HCT116 (cell line): ENCODE measurements at regions not wholly inside any gene's neighbourhood (a gene's known extent, or its start where the extent isn't known, plus 50 kb on each side); places are given as distances from the start of the nearest gene placed in this dataset.

Source experiments
- ATAC-seq: fragments of 200-7000 bp; cut with Tn5 transposase; 2 replicates; pipeline ENCODE4 v1.9.1; 2020; ENCODE audit warnings: mild to moderate bottlenecking, moderate library complexity
- BruUV-seq: library from RNA; stranded (reverse); fragments of 400-500 nt; replicated peaks from 2 replicates; lab custom pipeline; 2021; lab: Mats Ljungman, UMichigan
- CTCF ChIA-PET: fragments of 300-600 bp; sonication (Branson Sonifier 250); formaldehyde crosslinking; loops from one replicate; lab custom pipeline; 2021; ENCODE audit warnings: antibody characterized with exemption; lab: Charles Lee
- POLR2A ChIA-PET: fragments of 300-600, 350-600 bp; sonication (Branson Sonifier 250); formaldehyde crosslinking; loops from one replicate; lab custom pipeline; 2021; ENCODE audit warnings: antibody characterized with exemption; lab: Charles Lee
- RAD21 ChIA-PET, 2 experiments: fragments of 300-600 bp; sonication (Branson Sonifier 250); formaldehyde crosslinking; loops; one replicate each; lab custom pipeline; 2023; ENCODE audit warnings: low total read pairs in 2 of 2; ENCODE audit not compliant: uncharacterized antibody in 2 of 2, unreplicated experiment in 2 of 2, low non-redundant PET in 1 of 2; lab: Charles Lee
- DNase-seq: peaks from one replicate; pipeline ENCODE4 v3.0.0-alpha.2; 2010; ENCODE audit warnings: low read depth, low spot score
- H2AFZ ChIP-seq: fragments of 200-600 bp; shearing (Covaris generic), sonication (generic); 2 replicates; pipeline ENCODE4 v1.6.1; 2017; ENCODE audit warnings: low read depth, mixed run types, mixed read lengths, antibody characterized with exemption, low read length; ENCODE audit not compliant: poor library complexity, severe bottlenecking
- H3K27ac ChIP-seq: 2 replicates; pipeline ENCODE4 v1.5.1; 2012; ENCODE audit warnings: low read depth, low read length
- H3K27me3 ChIP-seq: fragments of 200-600 bp; sonication (generic); 2 replicates; pipeline ENCODE4 v1.6.1; 2016; ENCODE audit warnings: mixed run types, low read length, mixed read lengths; ENCODE audit not compliant: insufficient read depth
- H3K36me3 ChIP-seq, 2 experiments: fragments of 200-500 bp in 1 of 2; fragments of 200-600 bp in 1 of 2; sonication (Bioruptor generic) in 1 of 2; sonication (generic) in 1 of 2; 2 replicates each; pipeline versions ENCODE4 v1.5.1 to v1.6.1; 2014 to 2016; ENCODE audit warnings: low read length in 2 of 2, inconsistent platforms in 1 of 2, mixed read lengths in 1 of 2, mixed run types in 1 of 2; ENCODE audit not compliant: insufficient read depth in 2 of 2, control insufficient read depth in 1 of 2
- H3K4me1 ChIP-seq, 2 experiments: fragments of 200-600 bp in 1 of 2; sonication (generic) in 1 of 2; 2 replicates each; pipeline versions ENCODE4 v1.5.1 to v1.6.1; 2012 to 2017; ENCODE audit warnings: low read length in 2 of 2, inconsistent platforms in 1 of 2, mild to moderate bottlenecking in 1 of 2, mixed read lengths in 1 of 2, mixed run types in 1 of 2, moderate library complexity in 1 of 2; ENCODE audit not compliant: insufficient read depth in 2 of 2, control insufficient read depth in 1 of 2
- H3K4me2 ChIP-seq: fragments of 200-600 bp; sonication (generic); 2 replicates; pipeline ENCODE4 v1.6.1; 2017; ENCODE audit warnings: mixed run types, low read length, mixed read lengths
- H3K4me3 ChIP-seq, 2 experiments: fragments of 200-600 bp in 1 of 2; sonication (generic) in 1 of 2; replicated peaks in 1 of 2; 2 replicates each; pipeline ENCODE4 v1.5.1; 2011 to 2016; ENCODE audit warnings: low read length in 2 of 2, control low read depth in 1 of 2, low read depth in 1 of 2, mild to moderate bottlenecking in 1 of 2, mixed read lengths in 1 of 2, mixed run types in 1 of 2
- H3K79me2 ChIP-seq: fragments of 200-600 bp; sonication (generic); 2 replicates; pipeline ENCODE4 v1.6.1; 2017; ENCODE audit warnings: mild to moderate bottlenecking, mixed run types, low read length, moderate library complexity, mixed read lengths; ENCODE audit not compliant: insufficient read depth
- H3K9ac ChIP-seq: fragments of 200-600 bp; sonication (generic); 2 replicates; pipeline ENCODE4 v1.6.1; 2016; ENCODE audit warnings: low read length, mixed read lengths
- H3K9me2 ChIP-seq: fragments of 200-600 bp; sonication (generic), shearing (Covaris generic); 2 replicates; pipeline ENCODE4 v1.6.1; 2017; ENCODE audit warnings: mixed run types, mild to moderate bottlenecking, moderate library complexity; ENCODE audit not compliant: insufficient read depth
- H3K9me3 ChIP-seq, 2 experiments: fragments of 200-500 bp in 1 of 2; fragments of 200-600 bp in 1 of 2; sonication (Bioruptor generic) in 1 of 2; sonication (generic) in 1 of 2; 2 replicates each; pipeline ENCODE4 v1.6.1; 2014 to 2017; ENCODE audit warnings: low read length in 2 of 2, mixed read lengths in 2 of 2, inconsistent platforms in 1 of 2, low read depth in 1 of 2, mild to moderate bottlenecking in 1 of 2, mixed run types in 1 of 2, moderate library complexity in 1 of 2; ENCODE audit not compliant: control insufficient read depth in 1 of 2, insufficient read depth in 1 of 2
- H4K20me1 ChIP-seq: fragments of 200-600 bp; sonication (generic), shearing (Covaris generic); 2 replicates; pipeline ENCODE4 v1.6.1; 2017; ENCODE audit warnings: mixed run types, mild to moderate bottlenecking, moderate library complexity; ENCODE audit not compliant: insufficient read depth
- CBX3 ChIP-seq: IDR thresholded peaks from 2 replicates; pipeline ENCODE4 v1.6.1; 2012; ENCODE audit warnings: low read depth
- EGR1 ChIP-seq: IDR thresholded peaks from 2 replicates; pipeline ENCODE4 v1.6.1; 2012; ENCODE audit warnings: low read depth
- ELF1 ChIP-seq: IDR thresholded peaks from 2 replicates; pipeline ENCODE4 v1.6.1; 2012; ENCODE audit warnings: low read depth, borderline replicate concordance
- EZH2phosphoT487 ChIP-seq: fragments of 200-600 bp; IDR thresholded peaks from 2 replicates; pipeline ENCODE4 v1.6.1; 2018; ENCODE audit warnings: antibody characterized with exemption, borderline replicate concordance
- MAX ChIP-seq: IDR thresholded peaks from 2 replicates; pipeline ENCODE4 v1.6.1; 2012
- POLR2A ChIP-seq: IDR thresholded peaks from 2 replicates; pipeline ENCODE4 v1.7.0; 2011; ENCODE audit warnings: borderline replicate concordance; ENCODE audit not compliant: insufficient read depth, insufficient read length; ENCODE audit errors: extremely low read depth
- POLR2AphosphoS5 ChIP-seq: IDR thresholded peaks from 2 replicates; pipeline ENCODE4 v1.6.1; 2011; ENCODE audit warnings: mild to moderate bottlenecking, low read depth, low read length, moderate library complexity
- RAD21 ChIP-seq: IDR thresholded peaks from 2 replicates; pipeline ENCODE4 v1.6.1; 2012; ENCODE audit warnings: low read depth, mild to moderate bottlenecking
- SIN3A ChIP-seq: IDR thresholded peaks from 2 replicates; pipeline ENCODE4 v1.6.1; 2012; ENCODE audit warnings: low read depth
- SRF ChIP-seq: IDR thresholded peaks from 2 replicates; pipeline ENCODE4 v1.6.1; 2012; ENCODE audit warnings: low read depth
- TCF7L2 ChIP-seq: IDR thresholded peaks from 2 replicates; pipeline ENCODE4 v1.7.0; 2011; ENCODE audit warnings: borderline replicate concordance, inconsistent platforms; ENCODE audit not compliant: insufficient read depth, insufficient read length; ENCODE audit errors: extremely low read depth
- ZBTB33 ChIP-seq: IDR thresholded peaks from 2 replicates; pipeline ENCODE4 v1.6.1; 2011; ENCODE audit warnings: mild to moderate bottlenecking, low read length, moderate library complexity; ENCODE audit not compliant: insufficient replicate concordance; ENCODE audit errors: extremely low read depth
- ZNF274 ChIP-seq: fragments of 200-500 bp; sonication (Bioruptor generic); IDR thresholded peaks from 2 replicates; pipeline ENCODE4 v1.6.1; 2014; ENCODE audit warnings: mild to moderate bottlenecking, low read depth, low read length, inconsistent platforms
- intact Hi-C: fragments of 100-400 bp; cut with micrococcal nuclease; formaldehyde crosslinking; loops from 2 replicates; pipeline ENCODE4 v1.10.0; 2022

- TF ChIP-seq RAD21 = no peak
- TF ChIP-seq POLR2AphosphoS5 = no peak
- TF ChIP-seq SRF = no peak
- TF ChIP-seq SIN3A = no peak
- no peak for TF ChIP-seq POLR2A
- TF ChIP-seq EGR1 = no peak
- TF ChIP-seq ZBTB33 = no peak
Measured at GRCh38 chrX:122817321-122817955, 366.6 kb upstream of the GRIA3 start (continued).

- Histone ChIP-seq H2AFZ (no peak overlapping the region), H3K9me2 (no peaks in the 10 kb centered on the region), H3K79me2 (no peaks in the 10 kb centered on the region), H3K4me2 (no peak overlapping the region), H4K20me1 (no peaks in the 10 kb centered on the region), H3K9ac (no peak overlapping the region), H3K9me3 (no peaks in the 10 kb centered on the region), H3K4me1 (no peaks in the 10 kb centered on the region), H3K27me3 (no peaks in the 10 kb centered on the region), H3K27ac (no peak overlapping the region), H3K4me3 (no peak overlapping the region), H3K36me3 (no peaks in the 10 kb centered on the region)
- CTCF ChIA-PET = no interaction called here
- intact Hi-C loops = no loop called here
- TF ChIP-seq ELF1 (no peak), POLR2A (no peak), CBX3 (no peak), EZH2phosphoT487 (no peak), SIN3A (no peak), ZNF274 (no peak), MAX (no peak), EGR1 (no peak), TCF7L2 (no peak)
- POLR2A ChIA-PET = no interaction called here
- DNase-seq (no peak), ATAC-seq (no peak)
- RAD21 ChIA-PET = no interaction called here
- BruUV-seq = no TSS peak
Measured at GRCh38 chrX:122818068-122818467, 366.0 kb upstream of the GRIA3 start.
